Thoracic aorta (tissue), 2 donors: ENCODE measurements at regions not wholly inside any gene's neighbourhood (a gene's known extent, or its start where the extent isn't known, plus 50 kb on each side); places are given as distances from the start of the nearest gene placed in this dataset.

ENCODE experiments used
- ATAC-seq: fragments of 150-250 bp; one replicate; pipeline ENCODE4 v1.8.0; 2017; ENCODE audit warnings: low read depth; ENCODE audit not compliant: insufficient number of reproducible peaks, low FRiP score
- DNase-seq: peaks from one replicate; pipeline ENCODE4 v3.0.0-alpha.2; 2020; ENCODE audit warnings: low spot score
- H3K27ac ChIP-seq, 2 donors: fragments of 200-600 bp; sonication (generic); 1 replicate in 1 of 2; 2 replicates in 1 of 2; pipeline ENCODE4 v1.5.1; 2016; ENCODE audit warnings: mild to moderate bottlenecking in 2 of 2, moderate library complexity in 2 of 2
- H3K27me3 ChIP-seq: fragments of 200-600 bp; sonication (generic); replicated peaks from 2 replicates; pipeline ENCODE4 v1.6.0; 2016; ENCODE audit warnings: mild to moderate bottlenecking; ENCODE audit not compliant: insufficient read depth
- H3K36me3 ChIP-seq: fragments of 200-600 bp; sonication (generic); one replicate; pipeline ENCODE4 v1.5.1; 2016
- H3K4me1 ChIP-seq, 2 donors: fragments of 200-600 bp; sonication (generic); 1 replicate in 1 of 2; 2 replicates in 1 of 2; pipeline versions ENCODE4 v1.5.1 to v1.6.0; 2016; ENCODE audit warnings: low read depth in 2 of 2, mild to moderate bottlenecking in 1 of 2; ENCODE audit not compliant: control insufficient read depth in 1 of 2
- H3K4me3 ChIP-seq: fragments of 200-600 bp; sonication (generic); 2 replicates; pipeline ENCODE4 v1.5.1; 2016; ENCODE audit warnings: mild to moderate bottlenecking
- H3K9me3 ChIP-seq: fragments of 200-600 bp; sonication (generic); 2 replicates; pipeline ENCODE4 v1.5.1; 2016
- CTCF ChIP-seq: fragments of 200-600 bp; sonication (generic); IDR thresholded peaks from one replicate; pipeline ENCODE4 v1.5.1; 2019; ENCODE audit warnings: antibody characterized with exemption

- Histone ChIP-seq H3K36me3 (no peaks in the 10 kb centered on the region), H3K27ac (no peak overlapping the region), H3K9me3 (peaks cover 3% of the 10 kb centered on the region), H3K4me1 (no peaks in the 10 kb centered on the region), H3K4me3 (no peak overlapping the region), H3K27me3 (no peaks in the 10 kb centered on the region)
- TF ChIP-seq CTCF, result no peak
- DNase-seq (no peak), ATAC-seq (no peak)
Observed at GRCh38 chr18:29007986-29008654, 831.2 kb upstream of the CDH2 start.

- no peak for ATAC-seq
Observed at GRCh38 chr18:29004921-29005320, 828.0 kb upstream of the CDH2 start.

GRCh38 chr18:29003194-29003593 lies 826.3 kb upstream of the CDH2 start:
- Histone ChIP-seq H3K27ac (no peak overlapping the region), H3K4me3 (no peak overlapping the region), H3K27me3 (no peaks in the 10 kb centered on the region), H3K36me3 (no peaks in the 10 kb centered on the region), H3K4me1 (no peaks in the 10 kb centered on the region), H3K9me3 (peaks cover under 1% of the 10 kb centered on the region)
- TF ChIP-seq CTCF, result no peak
- ATAC-seq, result no peak
- no peak for DNase-seq

More at GRCh38 chr18:29004921-29005320, 828.0 kb upstream of the CDH2 start:
- Histone ChIP-seq H3K27me3 (no peaks in the 10 kb centered on the region), H3K4me1 (no peaks in the 10 kb centered on the region), H3K9me3 (peaks cover 3% of the 10 kb centered on the region), H3K27ac (no peak overlapping the region), H3K4me3 (no peak overlapping the region), H3K36me3 (no peaks in the 10 kb centered on the region)
- no peak for DNase-seq
- TF ChIP-seq CTCF, result no peak

GRCh38 chr18:29002747-29003146 lies 825.8 kb upstream of the CDH2 start:
- DNase-seq, result no peak
- H3K4me1 ChIP-seq, result no peaks in the 10 kb centered on the region
- TF ChIP-seq CTCF, result no peak
- H3K36me3 ChIP-seq, result no peaks in the 10 kb centered on the region
- H3K27me3 ChIP-seq, result no peaks in the 10 kb centered on the region
- H3K4me3 ChIP-seq, result no peak overlapping the region
- no peaks in the 10 kb centered on the region for H3K9me3 ChIP-seq
- no peak overlapping the region for H3K27ac ChIP-seq
- no peak for ATAC-seq

GRCh38 chr18:28999726-29000125 lies 822.8 kb upstream of the CDH2 start:
- Histone ChIP-seq H3K9me3 (no peaks in the 10 kb centered on the region), H3K27me3 (no peaks in the 10 kb centered on the region), H3K36me3 (no peaks in the 10 kb centered on the region), H3K27ac (no peak overlapping the region), H3K4me3 (no peak overlapping the region), H3K4me1 (no peaks in the 10 kb centered on the region)
- TF ChIP-seq CTCF, result no peak
- DNase-seq, result no peak
- ATAC-seq, result no peak
